OCI-LY1 (cell line): ENCODE measurements at regions not wholly inside any gene's neighbourhood (a gene's known extent, or its start where the extent isn't known, plus 50 kb on each side); places are given as distances from the start of the nearest gene placed in this dataset.
"Not testable (repeated sequence)": the region's sequence is repeated elsewhere in the genome, so short reads cannot be mapped to it uniquely, and the experiment has no call there.

Source experiments
- H2AFZ ChIP-seq: fragments of 200-600 bp; sonication (generic), shearing (Covaris generic); 2 replicates; pipeline ENCODE4 v1.6.0; 2014; ENCODE audit warnings: antibody characterized with exemption, mild to moderate bottlenecking, low read length
- H3F3A ChIP-seq: fragments of 200-600 bp; sonication (generic), shearing (Covaris generic); 2 replicates; pipeline ENCODE4 v1.6.0; 2014; ENCODE audit warnings: mild to moderate bottlenecking, antibody characterized with exemption, low read length, moderate library complexity; ENCODE audit not compliant: insufficient read depth
- H3K27ac ChIP-seq: fragments of 200-600 bp; sonication (generic); 2 replicates; pipeline ENCODE4 v1.5.1; 2014; ENCODE audit warnings: low read length, mixed run types, mild to moderate bottlenecking, low read depth; ENCODE audit not compliant: poor library complexity, severe bottlenecking
- H3K27me3 ChIP-seq: fragments of 200-600 bp; sonication (generic); 2 replicates; pipeline ENCODE4 v1.6.0; 2014; ENCODE audit warnings: antibody characterized with exemption, mild to moderate bottlenecking, low read length, moderate library complexity; ENCODE audit not compliant: insufficient read depth
- H3K36me3 ChIP-seq: fragments of 200-600 bp; sonication (generic); 2 replicates; pipeline ENCODE4 v1.6.1; 2014; ENCODE audit warnings: mild to moderate bottlenecking, antibody characterized with exemption, low read length, moderate library complexity, mixed read lengths; ENCODE audit not compliant: insufficient read depth
- H3K4me1 ChIP-seq: fragments of 200-600 bp; sonication (generic); 2 replicates; pipeline ENCODE4 v1.5.1; 2014; ENCODE audit warnings: mild to moderate bottlenecking, low read length, moderate library complexity; ENCODE audit not compliant: insufficient read depth, severe bottlenecking
- H3K4me2 ChIP-seq: fragments of 200-600 bp; sonication (generic), shearing (Covaris generic); 2 replicates; pipeline ENCODE4 v1.6.1; 2014; ENCODE audit warnings: low read length
- H3K4me3 ChIP-seq: fragments of 200-600 bp; sonication (generic); 2 replicates; pipeline ENCODE4 v1.5.1; 2014; ENCODE audit warnings: low read length, low read depth, mild to moderate bottlenecking, mixed read lengths; ENCODE audit not compliant: poor library complexity, severe bottlenecking
- H3K79me2 ChIP-seq: fragments of 200-600 bp; shearing (Covaris generic); 2 replicates; pipeline ENCODE4 v1.6.1; 2016; ENCODE audit warnings: mixed run types, low read length, mixed read lengths; ENCODE audit not compliant: insufficient read depth
- H3K9ac ChIP-seq: fragments of 200-600 bp; sonication (generic), shearing (Covaris generic); 2 replicates; pipeline ENCODE4 v1.6.1; 2014; ENCODE audit warnings: mild to moderate bottlenecking, low read length, mixed read lengths
- H3K9me2 ChIP-seq: fragments of 200-600 bp; sonication (generic), shearing (Covaris generic); 2 replicates; pipeline ENCODE4 v1.6.1; 2014; ENCODE audit warnings: low read depth, mild to moderate bottlenecking, low read length, mixed read lengths
- H3K9me3 ChIP-seq: fragments of 200-600 bp; shearing (Covaris generic); 2 replicates; pipeline ENCODE4 v1.6.1; 2014; ENCODE audit warnings: low read length, mixed read lengths
- H4K20me1 ChIP-seq: fragments of 200-600 bp; sonication (generic), shearing (Covaris generic); 2 replicates; pipeline ENCODE4 v1.6.0; 2016; ENCODE audit warnings: mild to moderate bottlenecking, low read length; ENCODE audit not compliant: insufficient read depth
- EZH2 ChIP-seq: fragments of 200-600 bp; sonication (generic), shearing (Covaris generic); IDR thresholded peaks from 2 replicates; pipeline ENCODE4 v1.8.0; 2017; ENCODE audit warnings: borderline replicate concordance, mixed run types, mild to moderate bottlenecking, antibody characterized with exemption, low read length, moderate library complexity, mixed read lengths
- TF ChIP-seq, protein P1 (sequence below): fragments of 200-600 bp; sonication (generic), shearing (Covaris generic); IDR thresholded peaks from 2 replicates; pipeline ENCODE4 v1.5.1; 2017; ENCODE audit warnings: mild to moderate bottlenecking, antibody characterized with exemption, low read length, moderate library complexity, mixed read lengths

DNA sequence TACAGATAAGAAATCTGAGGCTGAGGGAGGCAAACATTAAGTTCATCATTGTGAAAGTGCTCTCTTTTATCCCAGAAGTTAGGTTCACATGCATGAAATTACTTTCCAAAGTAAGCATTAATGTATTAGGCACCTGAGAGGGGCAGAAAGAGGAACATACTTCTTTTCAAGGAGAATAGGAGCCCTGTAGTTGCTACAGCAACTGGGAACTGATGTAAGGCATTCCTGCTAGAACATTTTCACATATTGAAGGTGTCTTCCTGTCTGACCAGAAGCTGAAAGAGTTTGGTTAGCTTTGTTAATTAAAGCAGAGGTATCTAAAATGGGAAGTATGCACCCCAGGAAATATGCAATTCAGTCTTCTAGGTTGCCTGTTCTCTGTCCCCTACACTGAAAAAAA lies 65.5 kb upstream of the ZBTB20 start:
- no peak overlapping the region for H3K4me2 ChIP-seq
- TF ChIP-seq, protein P1, sequence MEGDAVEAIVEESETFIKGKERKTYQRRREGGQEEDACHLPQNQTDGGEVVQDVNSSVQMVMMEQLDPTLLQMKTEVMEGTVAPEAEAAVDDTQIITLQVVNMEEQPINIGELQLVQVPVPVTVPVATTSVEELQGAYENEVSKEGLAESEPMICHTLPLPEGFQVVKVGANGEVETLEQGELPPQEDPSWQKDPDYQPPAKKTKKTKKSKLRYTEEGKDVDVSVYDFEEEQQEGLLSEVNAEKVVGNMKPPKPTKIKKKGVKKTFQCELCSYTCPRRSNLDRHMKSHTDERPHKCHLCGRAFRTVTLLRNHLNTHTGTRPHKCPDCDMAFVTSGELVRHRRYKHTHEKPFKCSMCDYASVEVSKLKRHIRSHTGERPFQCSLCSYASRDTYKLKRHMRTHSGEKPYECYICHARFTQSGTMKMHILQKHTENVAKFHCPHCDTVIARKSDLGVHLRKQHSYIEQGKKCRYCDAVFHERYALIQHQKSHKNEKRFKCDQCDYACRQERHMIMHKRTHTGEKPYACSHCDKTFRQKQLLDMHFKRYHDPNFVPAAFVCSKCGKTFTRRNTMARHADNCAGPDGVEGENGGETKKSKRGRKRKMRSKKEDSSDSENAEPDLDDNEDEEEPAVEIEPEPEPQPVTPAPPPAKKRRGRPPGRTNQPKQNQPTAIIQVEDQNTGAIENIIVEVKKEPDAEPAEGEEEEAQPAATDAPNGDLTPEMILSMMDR, result no peak
- TF ChIP-seq EZH2, result no peak
- no peak overlapping the region for H2AFZ ChIP-seq
- H4K20me1 ChIP-seq, result no peaks in the 10 kb centered on the region
- H3K4me3 ChIP-seq, result no peak overlapping the region
- no peaks in the 10 kb centered on the region for H3K36me3 ChIP-seq
- H3K9me2 ChIP-seq, result no peaks in the 10 kb centered on the region
- no peak overlapping the region for H3K9ac ChIP-seq
- no peaks in the 10 kb centered on the region for H3F3A ChIP-seq
- H3K4me1 ChIP-seq, result no peaks in the 10 kb centered on the region
- H3K79me2 ChIP-seq, result no peaks in the 10 kb centered on the region
- H3K9me3 ChIP-seq, result no peaks in the 10 kb centered on the region
- no peaks in the 10 kb centered on the region for H3K27me3 ChIP-seq
- H3K27ac ChIP-seq, result no peak overlapping the region

DNA sequence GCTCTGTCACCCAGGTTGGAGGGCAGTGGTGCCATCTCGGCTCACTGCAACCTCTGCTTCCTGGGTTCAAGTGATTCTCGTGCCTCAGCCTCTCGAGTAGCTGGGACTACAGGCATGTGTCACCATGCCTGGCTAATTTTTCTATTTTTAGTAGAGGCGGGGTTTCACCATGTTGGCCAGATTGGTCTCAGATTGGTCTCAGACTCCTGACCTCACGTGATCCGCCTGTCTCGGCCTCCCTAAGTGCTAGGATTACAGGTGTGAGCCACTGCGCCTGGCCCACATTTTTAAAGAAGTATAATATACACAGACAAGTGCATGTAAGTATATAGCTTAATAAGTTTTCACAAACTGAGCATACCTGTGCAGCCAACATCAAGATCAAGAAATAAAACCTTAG lies 66.0 kb upstream of the ZBTB20 start:
- H3F3A ChIP-seq, H2AFZ ChIP-seq, H4K20me1 ChIP-seq, H3K79me2 ChIP-seq, H3K36me3 ChIP-seq, H3K9me2 ChIP-seq, H3K4me3 ChIP-seq, H3K27me3 ChIP-seq, H3K27ac ChIP-seq, H3K9ac ChIP-seq, H3K4me1 ChIP-seq, H3K9me3 ChIP-seq, H3K4me2 ChIP-seq: not testable (repeated sequence)

DNA sequence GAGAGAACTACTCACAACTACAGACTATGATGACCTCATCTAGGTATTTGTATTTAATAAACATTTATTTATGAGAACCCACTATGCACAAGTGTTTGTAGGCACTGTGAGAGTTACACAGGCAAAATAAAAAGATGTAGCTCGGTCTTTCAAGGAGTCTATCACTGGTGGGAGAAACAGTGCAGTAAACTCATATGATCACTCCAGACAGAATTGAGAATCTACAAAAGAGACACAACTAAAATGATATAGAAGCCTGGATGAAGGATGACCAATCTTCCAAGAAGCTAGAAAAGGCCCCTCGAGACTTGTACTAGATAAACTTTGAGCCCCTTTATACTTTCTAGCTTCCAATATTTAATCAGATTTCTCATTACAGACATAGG lies 70.2 kb upstream of the ZBTB20 start:
- no peaks in the 10 kb centered on the region for H3K36me3 ChIP-seq
- H3K4me2 ChIP-seq, result no peak overlapping the region
- no peak overlapping the region for H3K9ac ChIP-seq
- no peaks in the 10 kb centered on the region for H3K27me3 ChIP-seq
- no peaks in the 10 kb centered on the region for H4K20me1 ChIP-seq
- H3K27ac ChIP-seq, result no peak overlapping the region
- H2AFZ ChIP-seq, result no peak overlapping the region
- no peaks in the 10 kb centered on the region for H3K9me2 ChIP-seq
- TF ChIP-seq, protein P1, result no peak
- TF ChIP-seq EZH2, result no peak
- H3K9me3 ChIP-seq, result no peaks in the 10 kb centered on the region
- H3F3A ChIP-seq, result no peaks in the 10 kb centered on the region
- no peak overlapping the region for H3K4me3 ChIP-seq
- no peaks in the 10 kb centered on the region for H3K4me1 ChIP-seq
- H3K79me2 ChIP-seq, result no peaks in the 10 kb centered on the region

DNA sequence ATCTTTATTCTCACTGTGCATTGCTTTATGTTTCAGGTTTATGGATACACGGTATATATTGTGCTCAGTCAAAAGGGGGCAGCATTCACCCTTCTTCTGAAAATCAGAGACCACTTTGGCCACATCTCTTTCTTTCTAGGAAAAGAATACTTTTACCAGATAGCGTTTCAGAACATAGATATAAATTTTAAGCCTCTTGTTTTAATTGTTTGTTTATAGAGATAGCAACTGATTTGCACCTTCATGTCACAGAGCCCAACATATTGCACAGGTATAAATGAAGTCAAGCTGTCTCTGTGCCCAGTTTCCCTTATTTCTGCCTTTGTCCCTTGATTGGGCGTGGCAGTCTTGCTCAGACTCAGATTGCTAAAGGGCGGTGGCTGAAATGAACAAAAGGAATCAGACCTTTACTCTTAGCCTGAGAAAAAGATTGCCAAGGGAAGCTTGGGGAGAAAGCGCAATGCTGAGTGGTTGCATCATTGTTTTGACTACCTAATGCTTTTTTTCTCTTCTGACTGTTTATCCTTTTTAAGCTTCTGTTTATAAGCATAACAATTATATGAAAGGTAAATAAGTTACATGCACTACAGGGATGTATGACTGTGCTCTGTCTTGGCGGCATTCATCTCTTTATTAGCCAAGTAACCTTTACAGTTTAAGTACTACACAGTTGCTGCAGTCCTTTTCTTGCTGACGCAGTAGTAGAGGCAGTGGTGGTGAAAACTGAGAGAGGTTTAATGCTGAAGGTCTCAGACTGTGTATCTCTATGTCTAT lies 70.8 kb upstream of the ZBTB20 start:
- no peak overlapping the region for H3K4me3 ChIP-seq
- no peaks in the 10 kb centered on the region for H3F3A ChIP-seq
- H3K27ac ChIP-seq, result no peak overlapping the region
- no peaks in the 10 kb centered on the region for H3K79me2 ChIP-seq
- H3K27me3 ChIP-seq, result no peaks in the 10 kb centered on the region
- no peak overlapping the region for H2AFZ ChIP-seq
- H3K9ac ChIP-seq, result no peak overlapping the region
- H3K36me3 ChIP-seq, result no peaks in the 10 kb centered on the region
- TF ChIP-seq, protein P1, result peak; percentile 76
- TF ChIP-seq EZH2, result no peak
- no peak overlapping the region for H3K4me2 ChIP-seq
- H3K9me3 ChIP-seq, result no peaks in the 10 kb centered on the region
- H3K9me2 ChIP-seq, result no peaks in the 10 kb centered on the region
- H4K20me1 ChIP-seq, result no peaks in the 10 kb centered on the region
- no peaks in the 10 kb centered on the region for H3K4me1 ChIP-seq
